ENCODE measurements at regions not wholly inside any gene's neighbourhood (a gene's known extent, or its start where the extent isn't known, plus 50 kb on each side); places are given as distances from the start of the nearest gene placed in this dataset.

GRCh38 chr2:100676346-100676745, 113.6 kb downstream of the PDCL3 start (continued):
- TF ChIP-seq SMAD5 (IDR thresholded peaks at IDR 0.05; ENCODE audit: low read depth) (no peak), PBX3 (IDR thresholded peaks at IDR 0.05; ENCODE audit: insufficient replicate concordance, low read depth, low read length) (no peak), ZNF207 (IDR thresholded peaks at IDR 0.05; ENCODE audit: borderline replicate concordance) (no peak), CBFB (IDR thresholded peaks at IDR 0.05; ENCODE audit: low read depth) (no peak), EGR1 (IDR thresholded peaks at IDR 0.05; ENCODE audit: borderline replicate concordance in 1 of 2, low read depth in 2 of 2, low read length in 2 of 2) (no peak), SPI1 (IDR thresholded peaks at IDR 0.05; ENCODE audit: borderline replicate concordance, insufficient read depth, low read depth, low read length) (no peak), NKRF (conservative IDR thresholded peaks at IDR 0.05) (no peak), SIX5 (IDR thresholded peaks at IDR 0.05; ENCODE audit: low read depth, low read length, severe bottlenecking) (no peak), IKZF2 (IDR thresholded peaks at IDR 0.05) (no peak), SRF (IDR thresholded peaks at IDR 0.05; ENCODE audit: low read depth in 2 of 2, low read length in 2 of 2) (no peak), NR2C2 (IDR thresholded peaks at IDR 0.05; ENCODE audit: borderline replicate concordance, control insufficient read depth, insufficient read length, low read depth) (no peak), HDGF (IDR thresholded peaks at IDR 0.05) (no peak), BACH1 (IDR thresholded peaks at IDR 0.05; ENCODE audit: borderline replicate concordance) (no peak), FOXM1 (IDR thresholded peaks at IDR 0.05; ENCODE audit: low read depth, low read length) (no peak)

All from GM12878 (cell line).